Midbrain (tissue), 1 donor: ENCODE measurements at regions not wholly inside any gene's neighbourhood (a gene's known extent, or its start where the extent isn't known, plus 50 kb on each side); places are given as distances from the start of the nearest gene placed in this dataset.

Experiments
- DNase-seq: peaks from one replicate; lab custom pipeline; 2025; lab: John Stamatoyannopoulos, UW

DNA sequence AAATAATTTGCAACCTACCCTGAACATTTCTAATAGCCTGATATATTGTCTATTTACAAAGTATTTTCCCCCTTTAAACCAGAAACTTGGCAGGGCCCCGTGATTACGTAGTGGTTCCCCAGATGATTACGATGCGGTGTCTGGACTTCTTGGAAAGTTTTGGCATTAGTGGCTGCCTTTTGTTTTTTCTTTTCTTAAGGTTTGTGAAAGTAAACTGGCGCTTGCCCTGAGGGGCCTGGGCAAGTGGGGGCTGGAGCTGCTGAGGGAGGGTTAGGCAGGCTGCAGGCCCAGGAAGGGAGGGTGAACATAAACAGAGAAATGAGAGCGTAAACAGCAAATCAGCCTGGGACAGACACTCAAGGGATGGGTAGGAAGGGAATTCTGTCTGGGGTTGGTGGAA, 123.6 kb upstream of the MSX1 start:
- peak; percentile 2 for DNase-seq

DNA sequence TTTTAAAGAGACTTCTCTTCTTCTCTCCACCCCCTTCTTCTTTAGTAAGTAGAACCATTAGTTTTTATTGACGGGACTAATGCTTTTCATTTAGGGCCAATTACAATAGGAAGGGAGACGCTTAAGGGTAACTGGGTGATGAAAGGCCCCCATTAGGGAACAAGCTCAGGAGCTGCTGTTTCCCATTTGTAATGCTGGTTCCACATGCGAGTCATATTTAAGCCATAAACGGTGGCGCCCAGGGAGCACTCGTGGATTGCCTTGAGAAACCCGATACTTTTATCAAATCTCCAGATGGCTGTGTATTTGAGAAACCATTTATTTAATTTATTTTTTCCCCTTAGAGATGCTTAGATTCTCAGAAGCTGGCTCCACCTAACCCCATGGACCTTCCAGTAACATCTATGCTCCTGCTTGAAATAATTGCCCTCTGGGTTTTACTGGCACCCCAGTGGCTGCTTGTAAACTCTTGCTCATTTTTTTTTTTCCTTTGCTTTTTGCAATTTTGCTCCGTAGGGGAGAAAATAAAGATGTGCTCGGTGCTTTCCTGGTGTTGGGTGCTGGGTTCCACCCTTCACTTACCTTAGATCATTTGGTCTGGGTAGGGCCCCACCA, 124.2 kb upstream of the MSX1 start:
- DNase-seq, result no peak

DNA sequence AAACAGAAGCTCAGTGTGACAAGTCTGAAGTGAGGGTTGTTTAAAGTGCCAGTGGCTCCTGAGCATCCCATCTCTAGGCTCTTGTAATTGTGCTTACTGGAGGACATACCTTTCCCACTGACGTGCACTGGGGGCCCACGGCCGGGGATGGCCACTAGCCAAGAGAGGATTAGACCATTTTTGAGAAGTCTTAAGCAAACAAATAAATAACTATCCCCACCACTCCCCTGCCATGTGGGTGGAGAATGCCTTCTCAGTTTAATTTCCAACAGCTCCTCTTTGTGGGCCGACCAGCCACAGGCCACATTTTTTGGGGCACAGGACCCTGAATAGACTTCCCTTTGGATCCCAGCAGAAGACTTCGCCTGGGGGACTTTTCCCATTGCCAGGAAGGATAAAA, 125.0 kb upstream of the MSX1 start:
- DNase-seq, result no peak

DNA sequence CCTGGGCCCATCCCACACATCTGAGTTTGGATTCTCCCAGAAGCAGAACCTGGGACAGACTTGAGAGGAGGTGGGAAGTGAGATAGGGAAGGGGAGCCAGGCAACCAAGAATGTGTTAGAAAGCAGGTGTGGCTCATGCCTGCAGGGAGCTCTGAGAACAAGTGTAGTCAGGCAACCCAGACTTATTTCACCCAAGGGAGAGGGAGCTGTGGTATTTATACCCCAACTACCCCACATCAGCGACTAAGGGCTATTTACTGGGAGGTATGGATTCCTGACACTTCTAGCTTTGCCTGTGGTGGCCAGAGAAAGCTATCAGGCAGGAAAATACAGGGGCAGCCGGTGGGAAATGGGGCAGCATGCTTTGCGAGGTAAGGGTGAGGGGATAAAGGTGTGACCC, 125.8 kb upstream of the MSX1 start:
- DNase-seq, result no peak

DNA sequence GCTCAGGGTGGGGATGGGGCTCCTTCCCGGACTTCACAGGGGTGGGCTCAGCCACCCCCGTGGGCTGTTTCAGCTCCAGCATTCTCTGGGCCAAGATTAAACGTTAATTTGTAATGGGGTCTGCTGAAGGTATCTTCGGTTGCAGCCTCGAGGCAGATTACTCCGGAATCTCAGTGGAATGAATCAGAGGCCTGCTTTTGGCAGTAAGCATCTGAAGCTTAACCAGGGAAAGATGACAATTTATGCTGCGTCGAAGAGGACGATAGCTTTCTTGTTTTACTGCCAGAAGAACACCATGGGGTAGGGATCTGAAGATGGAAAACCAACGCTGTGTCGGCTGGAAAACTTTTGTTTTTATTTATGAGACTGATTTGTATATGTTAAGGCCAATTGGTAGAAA, 129.2 kb upstream of the MSX1 start:
- DNase-seq, result no peak

DNA sequence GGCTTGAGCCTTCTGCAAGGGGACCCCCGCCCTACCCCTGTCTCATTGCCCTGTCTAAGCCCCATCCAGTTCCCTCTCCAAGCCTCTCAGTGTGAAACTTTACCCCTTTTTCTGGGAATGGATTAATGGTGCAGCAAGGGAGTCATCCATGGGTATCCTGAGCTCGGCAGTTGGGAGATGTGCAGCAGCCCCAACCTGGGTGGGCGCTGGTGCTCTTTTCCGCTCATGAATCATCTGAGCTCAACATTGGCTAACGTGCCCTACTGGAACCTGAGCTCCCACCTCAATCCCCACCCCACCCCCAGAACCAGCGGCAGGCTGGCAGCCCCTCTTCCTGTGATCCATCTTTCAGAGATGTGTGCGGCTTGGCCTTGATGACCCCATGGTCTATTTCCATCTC, 130.3 kb upstream of the MSX1 start:
- no peak for DNase-seq

DNA sequence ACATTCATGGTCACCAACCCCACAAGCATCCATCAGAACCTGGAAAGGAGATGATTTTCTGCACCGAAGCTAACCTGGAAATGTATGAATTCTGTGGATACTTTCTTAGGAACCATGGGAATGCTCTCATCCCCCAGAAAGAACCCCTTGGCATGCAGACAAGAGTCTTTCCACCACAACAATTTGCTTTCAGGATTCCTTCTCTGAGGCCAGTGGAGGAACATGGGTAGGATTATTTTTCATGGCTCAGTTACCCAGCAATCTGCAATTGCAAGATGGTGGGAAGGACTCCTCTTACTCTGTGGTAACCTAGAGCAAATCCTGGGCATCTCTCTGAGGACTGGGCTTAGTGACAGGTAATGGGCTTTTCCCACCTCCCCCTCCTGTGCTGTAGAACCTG, 131.9 kb upstream of the MSX1 start:
- no peak for DNase-seq

DNA sequence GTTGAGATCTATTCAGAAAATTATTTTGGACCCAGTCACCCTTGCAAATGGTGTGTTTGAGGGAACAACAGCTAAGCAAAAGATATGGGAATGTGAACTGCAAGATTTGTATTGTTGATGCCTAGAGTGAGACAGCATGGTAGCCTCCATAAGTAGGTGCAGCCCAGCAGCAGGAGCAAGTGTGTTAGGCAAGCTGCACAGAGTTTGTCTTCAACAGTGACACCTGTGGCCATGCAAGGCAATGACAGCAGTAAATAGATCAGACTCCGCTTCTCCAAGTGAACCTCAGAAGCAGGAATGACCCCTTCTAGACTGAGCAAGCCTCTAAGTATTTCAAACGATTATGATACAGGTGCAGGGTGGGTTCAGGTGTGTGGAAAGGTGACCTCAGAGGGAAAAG, 133.4 kb upstream of the MSX1 start:
- no peak for DNase-seq

DNA sequence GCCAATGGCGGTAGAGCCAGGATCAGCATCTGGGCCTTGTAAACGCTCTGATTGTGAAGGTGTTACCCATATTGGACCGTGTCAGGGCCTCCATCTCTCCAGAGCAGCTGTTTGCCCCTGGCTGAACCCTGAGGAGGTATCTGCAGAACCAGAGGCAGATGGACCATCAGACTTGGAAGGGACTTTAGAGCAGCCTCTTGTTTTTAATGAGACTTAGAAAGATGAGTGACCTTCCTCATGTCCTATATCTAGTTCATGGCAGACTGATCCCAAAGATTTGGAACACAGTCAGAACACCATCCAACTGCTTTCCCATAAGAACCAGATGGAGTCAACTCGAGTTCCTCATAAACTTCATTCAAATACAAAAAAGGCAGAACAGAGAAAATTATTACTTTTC, 135.1 kb upstream of the MSX1 start:
- no peak for DNase-seq

DNA sequence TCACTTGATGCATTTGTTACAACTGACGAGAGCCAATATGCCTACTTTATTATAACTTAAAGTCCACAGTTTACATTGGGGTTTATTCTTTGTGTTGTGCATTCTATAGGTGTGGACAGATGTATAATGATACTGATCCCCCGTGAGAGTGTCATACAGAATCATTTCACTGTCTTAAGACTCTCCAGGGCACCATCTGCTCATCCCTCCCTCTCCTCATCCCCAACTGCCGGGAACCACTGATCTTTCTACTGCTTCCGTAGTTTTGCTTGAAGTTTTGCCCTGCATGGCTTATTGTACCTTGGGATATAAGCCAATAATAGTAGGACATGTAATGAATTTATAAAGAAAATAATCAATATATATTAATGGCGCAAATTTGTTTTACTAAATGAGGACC, 137.8 kb upstream of the MSX1 start:
- no peak for DNase-seq

DNA sequence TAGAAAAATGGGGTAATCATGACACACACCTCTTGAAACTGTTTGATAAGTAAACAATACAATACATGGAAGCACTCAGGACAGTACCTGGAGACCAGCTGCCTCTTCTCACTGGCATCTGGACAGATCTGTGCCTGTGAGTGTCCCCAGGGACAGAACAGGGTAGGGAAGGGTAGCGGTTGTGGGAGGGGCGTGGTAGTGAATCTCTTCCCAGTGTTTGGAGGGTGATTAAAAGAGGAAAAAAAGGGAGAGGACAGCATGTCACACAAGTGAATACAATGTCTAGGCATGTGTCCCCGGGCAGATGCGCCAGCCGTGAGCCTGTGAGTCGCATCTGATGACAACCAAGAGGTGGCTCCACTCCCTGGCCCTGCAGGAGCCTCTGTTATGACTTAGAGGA, 138.8 kb upstream of the MSX1 start:
- DNase-seq, result no peak

DNA sequence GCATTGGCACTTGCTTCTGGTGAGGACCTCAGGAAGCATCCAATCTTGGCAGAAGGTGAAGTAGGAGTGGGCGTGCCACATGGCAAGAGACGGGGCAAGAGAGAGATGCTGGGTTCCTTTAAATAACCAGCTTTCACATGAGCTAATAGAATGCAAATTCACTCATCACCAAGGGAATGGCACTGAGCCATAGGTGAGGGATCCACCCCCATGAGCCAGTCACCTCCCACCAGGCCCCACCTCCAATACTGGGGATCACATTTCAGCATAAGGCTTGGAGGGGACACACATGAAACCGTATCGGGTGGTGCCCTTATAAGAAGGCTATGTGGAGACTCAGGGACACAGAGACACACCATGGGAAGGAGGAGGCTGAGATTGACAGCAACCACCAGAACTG, 140.0 kb upstream of the MSX1 start:
- DNase-seq, result no peak

DNA sequence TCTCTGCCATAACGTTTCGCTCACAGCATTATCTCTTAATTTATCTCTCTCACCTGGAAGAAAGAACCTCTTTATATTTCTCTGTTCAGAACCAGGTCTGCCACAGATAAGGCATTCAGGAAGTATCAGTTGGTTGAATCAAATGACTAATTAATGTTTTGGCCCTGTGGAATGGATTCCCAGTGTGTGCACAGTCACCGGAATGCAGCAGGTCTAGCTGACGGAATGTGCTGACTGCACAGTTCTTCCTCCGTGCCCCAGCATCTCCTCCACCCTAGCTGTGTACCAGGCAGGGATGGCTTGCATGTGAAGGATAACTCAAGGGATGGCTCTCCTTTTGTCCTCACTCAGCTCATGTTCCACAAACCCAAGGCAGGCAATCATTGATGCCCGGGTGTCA, 141.8 kb upstream of the MSX1 start:
- DNase-seq, result no peak

DNA sequence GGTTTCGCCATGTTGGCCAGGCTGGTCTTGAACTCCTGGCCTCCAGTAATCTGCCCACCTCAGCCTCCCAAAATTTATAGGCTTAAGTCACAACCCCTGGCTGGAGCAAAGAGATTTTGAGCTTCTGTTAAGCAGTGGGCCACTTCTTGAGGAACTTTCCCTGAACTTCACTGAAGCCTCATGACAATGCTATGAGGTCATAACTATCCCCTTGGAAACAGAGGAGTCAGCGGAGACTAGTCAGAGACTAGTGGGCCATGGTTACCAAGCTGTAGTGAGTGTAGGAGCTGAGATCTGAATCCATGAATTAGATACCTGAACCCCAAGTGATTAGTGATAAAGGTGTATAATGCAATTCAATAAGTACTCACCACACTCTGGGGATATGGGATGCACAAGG, 145.1 kb upstream of the MSX1 start:
- no peak for DNase-seq

DNA sequence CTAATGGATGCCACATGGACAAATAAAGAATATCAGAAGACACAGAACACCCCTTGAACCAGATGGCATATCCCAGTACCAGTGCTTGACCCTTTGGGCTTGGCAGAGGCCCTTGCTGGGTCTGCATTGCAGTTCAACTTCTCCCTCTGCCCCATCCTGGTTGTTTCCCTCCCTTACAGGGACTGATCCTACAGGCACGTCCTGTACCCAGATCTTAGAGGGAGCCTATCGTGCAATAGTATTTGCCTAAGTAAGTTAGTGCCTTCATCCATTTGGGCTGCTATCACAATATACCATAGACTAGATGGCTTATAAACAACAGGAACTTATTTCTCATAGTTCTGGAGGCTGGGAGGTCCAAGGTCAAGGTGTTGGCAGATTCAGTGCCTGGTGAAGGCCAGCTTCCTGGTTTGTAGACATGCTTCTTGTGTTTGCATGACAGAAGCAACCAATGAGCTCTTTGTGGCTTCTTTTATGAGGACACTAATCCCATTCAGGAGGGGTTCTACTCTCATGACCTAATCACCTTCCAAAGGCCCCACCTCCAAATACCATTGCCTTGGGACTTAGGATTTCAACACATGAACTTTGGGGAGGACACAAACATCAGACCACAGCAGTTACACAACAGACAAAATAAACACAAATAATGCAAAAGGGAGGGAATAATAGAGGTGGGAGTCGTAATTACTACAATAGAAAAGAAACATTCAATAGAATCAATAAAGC, 146.5 kb upstream of the MSX1 start:
- no peak for DNase-seq

DNA sequence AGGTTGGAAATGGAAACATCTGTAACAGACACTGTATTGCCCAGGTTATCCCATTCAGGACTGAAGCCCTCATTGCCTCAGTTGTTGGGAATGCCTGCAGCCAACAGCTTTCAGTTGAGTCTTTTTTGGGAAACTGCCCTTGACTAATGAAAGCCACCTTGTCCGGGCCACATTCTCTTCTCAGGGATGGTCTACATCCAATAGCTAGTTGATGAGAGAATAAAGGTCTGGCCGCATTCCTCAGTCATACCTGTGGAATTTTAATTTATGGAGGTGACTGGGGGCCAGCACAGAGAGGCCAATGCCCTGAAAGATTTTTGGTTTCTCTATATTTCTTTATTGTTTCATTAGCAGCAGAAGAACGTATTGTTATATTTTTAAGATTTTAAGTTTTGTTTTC, 147.6 kb upstream of the MSX1 start:
- no peak for DNase-seq

DNA sequence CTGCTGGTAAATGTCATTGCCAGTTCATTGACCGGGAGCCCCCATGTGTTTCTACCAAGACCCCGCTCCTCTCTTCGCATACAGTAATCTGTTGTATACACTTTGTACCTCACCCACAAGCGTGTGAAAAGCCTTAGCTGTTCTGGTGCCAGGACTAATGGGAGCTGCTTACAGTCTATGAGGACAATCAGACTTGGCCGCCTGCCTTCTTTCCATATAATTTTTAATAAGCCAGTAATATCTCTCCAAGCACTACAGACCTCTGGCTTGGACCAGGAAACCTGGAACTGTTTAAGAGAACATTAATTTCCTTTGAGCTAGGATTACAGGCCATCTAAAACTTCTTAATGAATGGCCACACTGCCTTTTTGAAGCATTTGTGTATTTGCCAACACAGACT, 149.7 kb upstream of the MSX1 start:
- no peak for DNase-seq

DNA sequence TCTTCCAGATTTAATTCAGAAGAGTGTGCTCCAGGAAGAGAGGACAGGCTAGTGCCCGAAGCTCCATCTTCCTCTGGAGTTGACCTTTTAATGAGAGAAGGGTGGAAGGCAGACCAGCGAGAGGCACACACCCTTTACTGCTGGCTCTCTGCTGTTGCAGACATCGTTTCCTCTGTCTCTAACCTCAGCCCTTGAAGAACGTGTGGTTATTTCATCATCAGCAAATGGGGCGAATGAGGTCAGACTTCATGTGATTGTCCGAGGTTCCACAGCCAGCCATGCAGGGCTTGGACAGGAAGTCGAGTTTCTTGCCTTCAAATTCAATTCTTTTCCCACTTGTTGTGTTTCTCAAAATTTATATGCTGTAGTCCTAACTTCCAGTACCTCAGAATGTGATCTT, 155.2 kb upstream of the MSX1 start:
- no peak for DNase-seq

DNA sequence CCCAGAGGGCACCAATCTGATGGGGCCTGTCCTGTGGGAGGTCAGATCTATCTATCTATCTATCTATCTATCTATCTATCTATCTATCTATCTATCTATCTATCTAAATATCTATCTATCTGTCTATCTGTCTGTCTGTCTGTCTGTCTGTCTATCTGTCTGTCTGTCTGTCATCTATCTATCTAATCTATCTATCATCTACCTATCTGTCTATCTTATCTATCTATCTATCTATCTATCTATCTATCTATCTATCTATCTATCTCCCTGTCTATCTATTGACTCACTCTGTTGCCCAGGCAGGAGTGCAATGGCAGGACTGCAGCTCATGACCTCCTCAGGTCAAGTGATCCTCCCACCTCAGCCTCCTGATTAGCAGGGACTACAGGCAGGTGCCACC, 155.7 kb upstream of the STX18 start:
- no peak for DNase-seq

DNA sequence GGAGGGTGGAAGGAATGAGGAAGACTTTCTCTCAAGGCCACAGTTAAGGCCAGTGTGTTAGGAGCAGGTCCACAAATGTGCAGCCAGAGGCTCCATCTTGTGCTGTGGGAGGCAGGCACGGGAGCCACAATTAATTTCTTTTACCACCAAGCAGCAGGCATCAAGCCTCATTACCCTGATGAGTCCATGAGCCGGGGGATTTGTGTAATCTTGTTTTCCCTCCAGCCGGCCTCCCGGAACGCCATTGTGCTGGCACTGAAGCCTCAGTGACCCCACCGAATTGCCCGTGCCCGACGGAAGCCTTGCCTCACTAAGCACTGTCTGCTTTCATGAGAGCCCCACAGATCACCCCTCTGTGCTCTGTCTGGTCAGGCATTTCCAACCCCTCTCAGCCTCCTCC, 154.7 kb upstream of the STX18 start:
- no peak for DNase-seq

DNA sequence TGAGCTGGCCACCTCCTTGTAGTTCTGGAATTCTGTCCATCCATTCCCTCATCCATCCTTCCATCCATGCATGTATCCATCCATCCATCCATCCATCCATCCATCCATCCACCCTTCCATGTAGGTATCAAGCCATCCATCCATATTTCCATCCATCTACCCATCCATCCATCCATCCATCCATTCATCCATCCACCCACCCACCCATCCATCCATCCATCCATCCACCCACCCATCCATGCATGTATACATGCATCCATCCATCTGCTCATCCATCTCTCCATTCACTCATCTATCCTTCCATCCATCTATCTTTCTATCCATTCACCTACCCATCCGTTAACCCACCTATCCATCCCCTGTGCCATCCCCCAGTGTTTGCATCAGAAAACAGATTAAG, 153.6 kb upstream of the STX18 start:
- no peak for DNase-seq

DNA sequence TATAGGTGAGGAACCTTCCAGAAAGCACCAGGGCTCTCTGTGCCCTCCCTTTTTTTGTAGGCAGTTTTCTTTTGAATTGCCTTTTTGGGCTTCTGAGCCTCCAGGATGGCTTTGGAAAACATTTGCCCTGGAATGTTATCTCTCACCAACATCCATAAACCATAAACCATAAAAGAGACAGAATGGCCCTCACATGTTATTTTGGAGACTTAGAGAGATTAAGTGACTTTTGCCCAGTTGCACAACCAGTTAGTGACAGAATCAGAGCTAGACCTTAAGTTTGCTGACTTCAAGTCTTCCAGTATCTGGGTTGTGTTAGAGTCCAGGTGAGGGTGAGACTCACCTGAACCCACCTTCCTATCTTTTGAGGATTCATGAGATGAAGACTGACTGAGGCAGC, 153.0 kb upstream of the STX18 start:
- DNase-seq, result no peak

DNA sequence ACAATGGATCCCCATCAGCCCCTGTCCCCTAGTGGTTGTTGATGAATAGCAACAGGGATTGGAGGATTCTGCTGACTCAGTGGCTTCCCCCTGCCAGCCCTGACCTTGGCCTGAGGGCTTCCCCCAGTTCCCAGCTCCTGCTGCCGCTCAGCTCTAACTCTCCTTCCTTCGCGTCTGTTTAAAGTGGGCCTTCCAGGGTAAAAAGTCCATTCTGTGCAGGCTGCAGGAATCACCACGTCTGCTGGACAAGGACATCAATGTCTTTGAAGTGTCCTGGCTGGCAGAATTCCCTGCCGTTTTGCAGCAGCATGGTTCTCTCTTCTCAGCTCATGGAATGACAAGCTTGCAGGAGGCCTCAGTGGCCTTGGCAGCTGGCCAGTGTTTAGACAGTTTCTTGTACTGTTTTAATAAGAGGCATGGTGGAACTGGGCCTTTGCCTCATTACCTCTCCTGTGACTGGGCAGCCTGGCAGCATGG, 152.5 kb upstream of the STX18 start:
- DNase-seq, result peak; percentile 13

DNA sequence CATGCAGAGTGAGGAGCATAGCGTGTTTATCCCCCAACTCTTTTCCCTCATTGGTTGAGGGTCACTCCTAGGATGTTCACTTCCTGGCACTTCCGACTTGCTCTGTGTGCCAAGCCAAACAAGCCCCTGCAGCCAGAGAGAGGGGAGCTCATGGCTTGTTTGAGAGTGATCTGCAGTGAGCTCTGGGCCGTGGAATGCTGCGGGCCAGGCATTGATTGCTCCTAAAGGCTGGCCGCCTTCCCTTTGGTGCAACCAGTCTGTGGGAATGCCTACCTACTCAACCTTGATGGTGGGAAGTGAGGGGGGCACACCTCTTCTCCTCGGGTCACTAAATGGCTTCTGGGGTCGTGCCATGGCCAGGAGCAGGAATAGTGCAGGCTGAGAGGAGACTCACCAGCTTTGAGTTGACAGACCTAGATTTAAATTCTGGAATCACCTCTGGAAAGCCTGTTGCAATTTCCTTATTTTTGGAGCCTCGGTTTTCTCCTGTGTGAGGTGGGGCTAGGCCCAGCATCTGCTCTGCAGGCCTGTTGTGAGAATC, 152.0 kb upstream of the STX18 start:
- DNase-seq, result no peak
